ENCODE measurements at regions not wholly inside any gene's neighbourhood (a gene's known extent, or its start where the extent isn't known, plus 50 kb on each side); places are given as distances from the start of the nearest gene placed in this dataset.

- H3K9ac ChIP-seq (ENCODE audit: insufficient read depth, low read length, poor library complexity, severe bottlenecking) = no peak overlapping the region
- H3K27ac ChIP-seq (ENCODE audit: low read depth in 1 of 2, low read length in 2 of 2) = no peak overlapping the region
- DNase-seq = no peak
- no peaks in the 10 kb centered on the region for H3K36me3 Mint-ChIP-seq
- H3K27ac Mint-ChIP-seq = no peak overlapping the region
- no peaks in the 10 kb centered on the region for H3K36me3 ChIP-seq (replicated peaks in 1 of 2; ENCODE audit: control insufficient read depth in 1 of 2, insufficient read depth in 2 of 2, low read length in 2 of 2)
- no peak overlapping the region for H3K4me3 ChIP-seq (replicated peaks in 1 of 3; ENCODE audit: low read depth in 2 of 3, low read length in 3 of 3)
- no peak for TF ChIP-seq CTCF (IDR thresholded peaks at IDR 0.05)
- H3K27me3 ChIP-seq (ENCODE audit: control insufficient read depth in 2 of 2, insufficient read depth in 2 of 2, low read length in 2 of 2) = no peaks in the 10 kb centered on the region
- H3K9me3 Mint-ChIP-seq = peaks cover 10 to 26% (median 17%) of the 10 kb centered on the region in 7 donors
- no peaks in the 10 kb centered on the region for H3K27me3 Mint-ChIP-seq (ENCODE audit: low read depth in 3 of 3)
- H4K20me1 ChIP-seq (ENCODE audit: insufficient read depth, low read length) = no peaks in the 10 kb centered on the region
- no CpG with 5 or more reads among the region's 1 CpG for WGBS (ENCODE audit: insufficient coverage)
- no peak overlapping the region for H3K4me2 ChIP-seq (replicated peaks; ENCODE audit: extremely low read depth, low read length, poor library complexity, severe bottlenecking)
- no peak overlapping the region for H3K4me3 Mint-ChIP-seq
- H2AFZ ChIP-seq (ENCODE audit: insufficient read depth, low read depth, low read length, poor library complexity, severe bottlenecking) = no peak overlapping the region
- H3K4me1 Mint-ChIP-seq = no peaks in the 10 kb centered on the region
- H3K9me3 ChIP-seq (replicated peaks in 1 of 2; ENCODE audit: control insufficient read depth in 1 of 2, insufficient read depth in 1 of 2, low read length in 2 of 2) = peaks cover 22 to 23% of the 10 kb centered on the region in 2 donors
- H3K79me2 ChIP-seq (ENCODE audit: insufficient read depth, low read length) = no peaks in the 10 kb centered on the region
- intact Hi-C loops (cut with micrococcal nuclease) = no loop called here
- no peaks in the 10 kb centered on the region for H3K4me1 ChIP-seq (ENCODE audit: control insufficient read depth in 1 of 2, insufficient read depth in 2 of 2, low read length in 2 of 2)
Measured at GRCh38 chr5:110932755-110933488, 138.6 kb upstream of the TSLP start.

- Histone ChIP-seq H4K20me1 (ENCODE audit: insufficient read depth, low read length) (no peaks in the 10 kb centered on the region), H3K27me3 (ENCODE audit: control insufficient read depth in 2 of 2, insufficient read depth in 2 of 2, low read length in 2 of 2) (no peaks in the 10 kb centered on the region), H3K4me3 (replicated peaks in 1 of 3; ENCODE audit: low read depth in 2 of 3, low read length in 3 of 3) (no peak overlapping the region), H3K36me3 (replicated peaks in 1 of 2; ENCODE audit: control insufficient read depth in 1 of 2, insufficient read depth in 2 of 2, low read length in 2 of 2) (no peaks in the 10 kb centered on the region), H3K4me1 (ENCODE audit: control insufficient read depth in 1 of 2, insufficient read depth in 2 of 2, low read length in 2 of 2) (no peaks in the 10 kb centered on the region), H3K9me3 (replicated peaks in 1 of 2; ENCODE audit: control insufficient read depth in 1 of 2, insufficient read depth in 1 of 2, low read length in 2 of 2) (peaks cover 0 to 6% of the 10 kb centered on the region in 2 donors), H3K9ac (ENCODE audit: insufficient read depth, low read length, poor library complexity, severe bottlenecking) (no peak overlapping the region), H3K79me2 (ENCODE audit: insufficient read depth, low read length) (no peaks in the 10 kb centered on the region), H2AFZ (ENCODE audit: insufficient read depth, low read depth, low read length, poor library complexity, severe bottlenecking) (no peak overlapping the region), H3K27ac (ENCODE audit: low read depth in 1 of 2, low read length in 2 of 2) (no peak overlapping the region), H3K4me2 (replicated peaks; ENCODE audit: extremely low read depth, low read length, poor library complexity, severe bottlenecking) (no peak overlapping the region)
- H3K4me1 Mint-ChIP-seq = no peaks in the 10 kb centered on the region
- no peaks in the 10 kb centered on the region for H3K27me3 Mint-ChIP-seq (ENCODE audit: low read depth in 3 of 3)
- 83% methylated on average over 5 of the region's 6 CpGs for WGBS (ENCODE audit: insufficient coverage)
- H3K4me3 Mint-ChIP-seq = no peak overlapping the region
- H3K27ac Mint-ChIP-seq = no peak overlapping the region
- intact Hi-C loops (cut with micrococcal nuclease) = no loop called here
- no peaks in the 10 kb centered on the region for H3K36me3 Mint-ChIP-seq
- DNase-seq = no peak
- TF ChIP-seq CTCF (IDR thresholded peaks at IDR 0.05) = no peak
- peaks cover 0 to 16% (median 7%) of the 10 kb centered on the region in 7 donors for H3K9me3 Mint-ChIP-seq
Measured at GRCh38 chr5:110940136-110940535, 131.4 kb upstream of the TSLP start.

Measured in CD14-positive monocyte (primary cell).